ENCODE measurements at regions not wholly inside any gene's neighbourhood (a gene's known extent, or its start where the extent isn't known, plus 50 kb on each side); places are given as distances from the start of the nearest gene placed in this dataset.

DNA sequence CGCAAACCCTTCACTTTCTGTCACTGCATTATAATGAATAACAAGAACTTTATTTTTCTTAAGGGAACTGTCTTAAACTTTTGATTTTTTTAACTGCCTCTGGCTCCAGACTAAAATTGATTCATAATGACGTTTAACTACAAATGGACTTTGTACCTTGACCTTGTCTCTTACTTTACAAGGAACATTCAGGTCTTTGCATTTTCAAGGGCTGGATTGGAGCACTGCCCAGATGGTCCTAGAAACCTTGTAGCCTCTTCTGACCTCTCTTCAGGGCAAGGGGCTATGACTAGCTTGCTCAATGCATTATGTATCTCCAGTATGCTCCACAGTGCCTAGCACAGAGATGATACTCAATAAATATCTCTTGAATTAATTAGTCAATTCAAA, 612.6 kb upstream of the CLINT1 start:
- no peaks in the 10 kb centered on the region for H3K9me3 ChIP-seq (ENCODE audit: control insufficient read depth, insufficient read depth, low read depth, low read length)
- H3K4me1 ChIP-seq (ENCODE audit: control insufficient read depth, extremely low read depth, insufficient read depth, low read length), result no peaks in the 10 kb centered on the region
- no peaks in the 10 kb centered on the region for H4K20me1 ChIP-seq (ENCODE audit: control insufficient read depth, extremely low read depth, insufficient read depth, low read length)
- DNase-seq (ENCODE audit: low read depth in 2 of 2), result no peak
- H3K9ac ChIP-seq (ENCODE audit: insufficient read depth, low read length), result no peak overlapping the region
- no peak overlapping the region for H3K4me3 ChIP-seq (replicated peaks in 1 of 4; ENCODE audit: control extremely low read depth in 1 of 4, insufficient read depth in 1 of 4, low read depth in 3 of 4, low read length in 4 of 4)
- H3K36me3 ChIP-seq (ENCODE audit: control insufficient read depth, insufficient read depth, low read length), result no peaks in the 10 kb centered on the region
- no peaks in the 10 kb centered on the region for H3K79me2 ChIP-seq (ENCODE audit: control insufficient read depth, insufficient read depth, low read length)
- H3K4me2 ChIP-seq (ENCODE audit: extremely low read depth, insufficient read depth, low read length), result no peak overlapping the region
- H2AFZ ChIP-seq (ENCODE audit: low read length), result no peak overlapping the region
- no peak for TF ChIP-seq EZH2 (IDR thresholded peaks at IDR 0.05; ENCODE audit: low read length, missing control alignments)
- TF ChIP-seq, protein P1, sequence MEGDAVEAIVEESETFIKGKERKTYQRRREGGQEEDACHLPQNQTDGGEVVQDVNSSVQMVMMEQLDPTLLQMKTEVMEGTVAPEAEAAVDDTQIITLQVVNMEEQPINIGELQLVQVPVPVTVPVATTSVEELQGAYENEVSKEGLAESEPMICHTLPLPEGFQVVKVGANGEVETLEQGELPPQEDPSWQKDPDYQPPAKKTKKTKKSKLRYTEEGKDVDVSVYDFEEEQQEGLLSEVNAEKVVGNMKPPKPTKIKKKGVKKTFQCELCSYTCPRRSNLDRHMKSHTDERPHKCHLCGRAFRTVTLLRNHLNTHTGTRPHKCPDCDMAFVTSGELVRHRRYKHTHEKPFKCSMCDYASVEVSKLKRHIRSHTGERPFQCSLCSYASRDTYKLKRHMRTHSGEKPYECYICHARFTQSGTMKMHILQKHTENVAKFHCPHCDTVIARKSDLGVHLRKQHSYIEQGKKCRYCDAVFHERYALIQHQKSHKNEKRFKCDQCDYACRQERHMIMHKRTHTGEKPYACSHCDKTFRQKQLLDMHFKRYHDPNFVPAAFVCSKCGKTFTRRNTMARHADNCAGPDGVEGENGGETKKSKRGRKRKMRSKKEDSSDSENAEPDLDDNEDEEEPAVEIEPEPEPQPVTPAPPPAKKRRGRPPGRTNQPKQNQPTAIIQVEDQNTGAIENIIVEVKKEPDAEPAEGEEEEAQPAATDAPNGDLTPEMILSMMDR (conservative IDR thresholded peaks at IDR 0.05 in 1 of 2, IDR thresholded peaks at IDR 0.05 in 1 of 2; ENCODE audit: low read depth in 1 of 2, low read length in 2 of 2), result no peak
- H3K27me3 ChIP-seq (ENCODE audit: control insufficient read depth, insufficient read depth, low read length), result no peaks in the 10 kb centered on the region
- H3K27ac ChIP-seq (ENCODE audit: insufficient read depth, low read length), result no peak overlapping the region

DNA sequence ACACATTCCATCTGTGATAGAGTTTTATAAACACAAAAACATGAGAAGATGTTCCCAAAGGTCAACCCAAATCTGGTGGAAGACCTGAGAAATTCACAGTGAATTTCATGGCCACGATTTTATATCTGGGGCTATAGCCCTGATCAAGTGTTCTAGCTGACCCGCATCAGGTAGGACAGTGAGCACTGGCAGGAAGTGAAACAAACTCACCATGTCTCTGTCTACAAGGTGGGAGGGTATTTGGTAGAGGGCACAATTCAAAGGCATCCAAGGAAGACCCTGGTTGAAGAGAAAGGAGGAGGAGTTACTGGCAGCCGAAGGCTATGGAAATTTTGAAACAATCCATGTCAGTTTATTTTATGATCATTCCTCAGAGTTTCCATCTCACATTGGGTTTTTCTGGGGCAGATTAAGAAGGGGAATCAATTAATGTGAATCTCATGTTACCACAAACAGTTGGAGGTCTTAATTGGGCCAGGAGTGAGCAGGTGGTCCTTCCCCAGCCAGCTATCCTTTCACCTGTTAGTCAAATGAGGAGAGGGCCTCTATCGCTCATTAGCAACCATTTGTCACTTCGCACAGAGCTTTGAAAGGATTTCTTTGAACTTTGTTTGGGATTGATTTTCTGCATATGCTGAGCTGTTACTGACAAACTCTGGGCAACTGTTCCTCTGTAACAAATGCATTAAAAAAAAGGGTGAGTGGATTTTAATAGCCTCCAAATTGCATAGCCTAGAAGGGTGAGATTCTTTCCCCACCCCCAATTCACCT, 612.0 kb upstream of the CLINT1 start:
- H4K20me1 ChIP-seq (ENCODE audit: control insufficient read depth, extremely low read depth, insufficient read depth, low read length), result no peaks in the 10 kb centered on the region
- TF ChIP-seq EZH2 (IDR thresholded peaks at IDR 0.05; ENCODE audit: low read length, missing control alignments), result no peak
- TF ChIP-seq, protein P1 (conservative IDR thresholded peaks at IDR 0.05 in 1 of 2, IDR thresholded peaks at IDR 0.05 in 1 of 2; ENCODE audit: low read depth in 1 of 2, low read length in 2 of 2), result no peak
- no peak overlapping the region for H2AFZ ChIP-seq (ENCODE audit: low read length)
- H3K27me3 ChIP-seq (ENCODE audit: control insufficient read depth, insufficient read depth, low read length), result no peaks in the 10 kb centered on the region
- no peak overlapping the region for H3K4me2 ChIP-seq (ENCODE audit: extremely low read depth, insufficient read depth, low read length)
- H3K79me2 ChIP-seq (ENCODE audit: control insufficient read depth, insufficient read depth, low read length), result no peaks in the 10 kb centered on the region
- no peaks in the 10 kb centered on the region for H3K9me3 ChIP-seq (ENCODE audit: control insufficient read depth, insufficient read depth, low read depth, low read length)
- H3K9ac ChIP-seq (ENCODE audit: insufficient read depth, low read length), result no peak overlapping the region
- H3K4me3 ChIP-seq (replicated peaks in 1 of 4; ENCODE audit: control extremely low read depth in 1 of 4, insufficient read depth in 1 of 4, low read depth in 3 of 4, low read length in 4 of 4), result no peak overlapping the region
- H3K4me1 ChIP-seq (ENCODE audit: control insufficient read depth, extremely low read depth, insufficient read depth, low read length), result no peaks in the 10 kb centered on the region
- H3K36me3 ChIP-seq (ENCODE audit: control insufficient read depth, insufficient read depth, low read length), result no peaks in the 10 kb centered on the region
- no peak for DNase-seq (ENCODE audit: low read depth in 2 of 2)
- H3K27ac ChIP-seq (ENCODE audit: insufficient read depth, low read length), result no peak overlapping the region

DNA sequence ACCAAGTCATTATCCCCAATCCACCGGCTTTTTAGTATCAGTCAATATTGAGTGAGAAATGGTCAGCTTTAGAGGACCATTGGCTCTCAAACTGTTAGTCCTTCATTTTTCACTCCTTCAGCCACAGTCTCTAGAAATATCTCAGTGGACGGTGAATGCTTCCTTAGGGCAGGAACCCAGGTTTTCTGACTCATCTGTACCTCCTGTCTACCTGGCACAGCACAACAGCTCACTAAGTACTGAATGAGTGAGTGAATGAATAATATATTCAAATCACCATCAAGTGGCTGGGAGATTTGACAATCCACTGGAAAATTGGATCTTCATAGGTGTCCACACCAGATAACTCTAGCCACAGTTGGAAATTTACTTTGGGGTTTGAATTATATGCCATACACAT, 609.5 kb upstream of the CLINT1 start:
- Histone ChIP-seq H3K4me3 (replicated peaks in 1 of 4; ENCODE audit: control extremely low read depth in 1 of 4, insufficient read depth in 1 of 4, low read depth in 3 of 4, low read length in 4 of 4) (no peak overlapping the region), H3K4me1 (ENCODE audit: control insufficient read depth, extremely low read depth, insufficient read depth, low read length) (peaks cover 3% of the 10 kb centered on the region), H3K9ac (ENCODE audit: insufficient read depth, low read length) (no peak overlapping the region), H3K27ac (ENCODE audit: insufficient read depth, low read length) (no peak overlapping the region), H3K9me3 (ENCODE audit: control insufficient read depth, insufficient read depth, low read depth, low read length) (no peaks in the 10 kb centered on the region), H3K27me3 (ENCODE audit: control insufficient read depth, insufficient read depth, low read length) (no peaks in the 10 kb centered on the region), H4K20me1 (ENCODE audit: control insufficient read depth, extremely low read depth, insufficient read depth, low read length) (no peaks in the 10 kb centered on the region), H2AFZ (ENCODE audit: low read length) (no peak overlapping the region), H3K79me2 (ENCODE audit: control insufficient read depth, insufficient read depth, low read length) (no peaks in the 10 kb centered on the region), H3K4me2 (ENCODE audit: extremely low read depth, insufficient read depth, low read length) (no peak overlapping the region), H3K36me3 (ENCODE audit: control insufficient read depth, insufficient read depth, low read length) (no peaks in the 10 kb centered on the region)
- DNase-seq (ENCODE audit: low read depth in 2 of 2), result no peak
- TF ChIP-seq EZH2 (IDR thresholded peaks at IDR 0.05; ENCODE audit: low read length, missing control alignments), result no peak
- TF ChIP-seq, protein P1 (conservative IDR thresholded peaks at IDR 0.05 in 1 of 2, IDR thresholded peaks at IDR 0.05 in 1 of 2; ENCODE audit: low read depth in 1 of 2, low read length in 2 of 2), result no peak
